Vagina (tissue), 2 donors: ENCODE measurements at regions not wholly inside any gene's neighbourhood (a gene's known extent, or its start where the extent isn't known, plus 50 kb on each side); places are given as distances from the start of the nearest gene placed in this dataset.

ENCODE experiments used
- POLR2A ChIP-seq, 2 donors: fragments of 450-650 bp; IDR thresholded peaks; one replicate each; pipeline ENCODE4 v1.6.1; 2017; ENCODE audit warnings: antibody characterized with exemption in 2 of 2, mild to moderate bottlenecking in 2 of 2, moderate library complexity in 2 of 2
- TF ChIP-seq, protein P1 (sequence below), 3 experiments: fragments of 450-650 bp in 2 of 3; fragments of 200-600 bp in 1 of 3; sonication (generic) in 1 of 3; IDR thresholded peaks; one replicate each; pipeline ENCODE4 v1.5.1; 2017 to 2019; ENCODE audit warnings: antibody characterized with exemption in 3 of 3, mild to moderate bottlenecking in 2 of 3, moderate library complexity in 2 of 3

GRCh38 chr12:13462450-13462849, 265.9 kb downstream of the EMP1 start:
- TF ChIP-seq, protein P1, sequence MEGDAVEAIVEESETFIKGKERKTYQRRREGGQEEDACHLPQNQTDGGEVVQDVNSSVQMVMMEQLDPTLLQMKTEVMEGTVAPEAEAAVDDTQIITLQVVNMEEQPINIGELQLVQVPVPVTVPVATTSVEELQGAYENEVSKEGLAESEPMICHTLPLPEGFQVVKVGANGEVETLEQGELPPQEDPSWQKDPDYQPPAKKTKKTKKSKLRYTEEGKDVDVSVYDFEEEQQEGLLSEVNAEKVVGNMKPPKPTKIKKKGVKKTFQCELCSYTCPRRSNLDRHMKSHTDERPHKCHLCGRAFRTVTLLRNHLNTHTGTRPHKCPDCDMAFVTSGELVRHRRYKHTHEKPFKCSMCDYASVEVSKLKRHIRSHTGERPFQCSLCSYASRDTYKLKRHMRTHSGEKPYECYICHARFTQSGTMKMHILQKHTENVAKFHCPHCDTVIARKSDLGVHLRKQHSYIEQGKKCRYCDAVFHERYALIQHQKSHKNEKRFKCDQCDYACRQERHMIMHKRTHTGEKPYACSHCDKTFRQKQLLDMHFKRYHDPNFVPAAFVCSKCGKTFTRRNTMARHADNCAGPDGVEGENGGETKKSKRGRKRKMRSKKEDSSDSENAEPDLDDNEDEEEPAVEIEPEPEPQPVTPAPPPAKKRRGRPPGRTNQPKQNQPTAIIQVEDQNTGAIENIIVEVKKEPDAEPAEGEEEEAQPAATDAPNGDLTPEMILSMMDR (IDR thresholded peaks at IDR 0.05), result no peak
- TF ChIP-seq POLR2A (IDR thresholded peaks at IDR 0.05), result no peak
